ENCODE measurements at regions not wholly inside any gene's neighbourhood (a gene's known extent, or its start where the extent isn't known, plus 50 kb on each side); places are given as distances from the start of the nearest gene placed in this dataset.

- no peak for TF ChIP-seq EGR2 (tag by site-specific recombination; IDR thresholded peaks at IDR 0.05; ENCODE audit: low read depth)
- TF ChIP-seq ZNF645 (tag by site-specific recombination; IDR thresholded peaks at IDR 0.05), result no peak
- no peak for TF ChIP-seq ZNF169 (tag by site-specific recombination; IDR thresholded peaks at IDR 0.05)
- TF ChIP-seq PRDM1 (tag by site-specific recombination; IDR thresholded peaks at IDR 0.05), result no peak
- TF ChIP-seq ZNF670 (tag by site-specific recombination; IDR thresholded peaks at IDR 0.05; ENCODE audit: low read depth), result no peak
- TF ChIP-seq ZNF664 (tag by site-specific recombination; IDR thresholded peaks at IDR 0.05), result no peak
- no peak for TF ChIP-seq ZNF473 (tag by site-specific recombination; IDR thresholded peaks at IDR 0.05)
Observed at GRCh38 chr12:92566448-92567019, 136.3 kb upstream of the PLEKHG7 start (continued).

GRCh38 chr12:92563819-92564218, 139.0 kb upstream of the PLEKHG7 start:
- CTCF ChIA-PET, result interaction anchor here (0.6 to 2.4 kb wide), 6 partner anchors 9 to 1316 kb away, joined by 3 to 8 read pairs (median 4); no protein-coding TSS in a partner anchor
- POLR2A ChIA-PET, result interaction anchor here (1.3 kb wide), 1 partner anchor 418 kb away, joined by 4 read pairs; the partner anchor contains the start of gene BTG1
- H3K9me3 ChIP-seq (ENCODE audit: control insufficient read depth, insufficient read depth, low read depth, low read length), result no peaks in the 10 kb centered on the region
- TF ChIP-seq ZBTB11 (tag by site-specific recombination; conservative IDR thresholded peaks at IDR 0.05; ENCODE audit: low read depth) (no peak), BCL11A (tag by site-specific recombination; IDR thresholded peaks at IDR 0.05; ENCODE audit: low read depth) (no peak), PBX3 (CRISPR knock-in tag; IDR thresholded peaks at IDR 0.05) (no peak), HOXD13 (CRISPR knock-in tag; IDR thresholded peaks at IDR 0.05; ENCODE audit: borderline replicate concordance) (no peak), MYNN (tag by site-specific recombination; IDR thresholded peaks at IDR 0.05; ENCODE audit: borderline replicate concordance) (no peak), ZNF544 (tag by site-specific recombination; IDR thresholded peaks at IDR 0.05) (no peak), ZNF558 (tag by site-specific recombination; IDR thresholded peaks at IDR 0.05) (no peak)
- no peaks in the 10 kb centered on the region for H3K4me1 ChIP-seq (ENCODE audit: control insufficient read depth, insufficient read depth, low read length)
- no peaks in the 10 kb centered on the region for H3K36me3 ChIP-seq (ENCODE audit: control insufficient read depth in 2 of 2, insufficient read depth in 1 of 2, low read length in 2 of 2)
- H3K27ac ChIP-seq (ENCODE audit: extremely low read depth, low read depth, low read length), result no peak overlapping the region
- H3K4me3 ChIP-seq (ENCODE audit: low read depth, low read length), result no peak overlapping the region

- POLR2A ChIA-PET, result no interaction called here
- Histone ChIP-seq H3K9me3 (ENCODE audit: control insufficient read depth, insufficient read depth, low read depth, low read length) (no peaks in the 10 kb centered on the region), H3K36me3 (ENCODE audit: control insufficient read depth in 2 of 2, insufficient read depth in 1 of 2, low read length in 2 of 2) (no peaks in the 10 kb centered on the region), H3K27ac (ENCODE audit: extremely low read depth, low read depth, low read length) (no peak overlapping the region), H3K4me1 (ENCODE audit: control insufficient read depth, insufficient read depth, low read length) (no peaks in the 10 kb centered on the region), H3K4me3 (ENCODE audit: low read depth, low read length) (no peak overlapping the region)
- TF ChIP-seq ZNF292 (tag by site-specific recombination; IDR thresholded peaks at IDR 0.05; ENCODE audit: borderline replicate concordance, low read depth) (no peak), ZNF2 (tag by site-specific recombination; IDR thresholded peaks at IDR 0.05) (no peak), ZNF514 (tag by site-specific recombination; IDR thresholded peaks at IDR 0.05) (no peak)
- CTCF ChIA-PET, result interaction anchor here (1.5 kb wide), 1 partner anchor 46 kb away, joined by 3 read pairs; no protein-coding TSS in a partner anchor
Observed at GRCh38 chr12:92562063-92562734, 140.6 kb upstream of the PLEKHG7 start.
